OCI-LY3 (cell line): ENCODE measurements at regions not wholly inside any gene's neighbourhood (a gene's known extent, or its start where the extent isn't known, plus 50 kb on each side); places are given as distances from the start of the nearest gene placed in this dataset.
"Not testable (repeated sequence)": the region's sequence is repeated elsewhere in the genome, so short reads cannot be mapped to it uniquely, and the experiment has no call there.

Source experiments
- H2AFZ ChIP-seq: fragments of 200-600, 300-600 bp; shearing (Covaris generic); 2 replicates; pipeline ENCODE4 v1.6.0; 2014; ENCODE audit warnings: antibody characterized with exemption, low read depth, low read length
- H3K27ac ChIP-seq: fragments of 200-600, 300-600 bp; sonication (generic); 2 replicates; pipeline ENCODE4 v1.5.1; 2014; ENCODE audit warnings: mild to moderate bottlenecking, low read length, moderate library complexity, mixed read lengths
- H3K27me3 ChIP-seq: fragments of 200-600, 300-600 bp; sonication (generic); 2 replicates; pipeline ENCODE4 v1.6.1; 2014; ENCODE audit warnings: low read depth, low read length, mixed read lengths
- H3K36me3 ChIP-seq: fragments of 200-600, 300-600 bp; sonication (generic); replicated peaks from 2 replicates; pipeline ENCODE3; 2014; ENCODE audit warnings: low read depth, low read length, mixed read lengths
- H3K4me1 ChIP-seq: fragments of 300-600, 200-600 bp; sonication (generic); 2 replicates; pipeline ENCODE4 v1.6.1; 2014; ENCODE audit warnings: low read length, mixed read lengths
- H3K4me2 ChIP-seq: fragments of 200-600, 300-600 bp; sonication (generic); 2 replicates; pipeline ENCODE4 v1.6.1; 2014; ENCODE audit warnings: low read length, mixed read lengths
- H3K4me3 ChIP-seq: fragments of 300-600, 200-600 bp; sonication (generic); 2 replicates; pipeline ENCODE4 v1.5.1; 2014; ENCODE audit warnings: antibody characterized with exemption, mild to moderate bottlenecking, low read length, moderate library complexity
- H3K79me2 ChIP-seq: fragments of 300-600, 200-600 bp; shearing (Covaris generic); 2 replicates; pipeline ENCODE4 v1.6.1; 2014; ENCODE audit warnings: mild to moderate bottlenecking, low read length, mixed read lengths
- H3K9ac ChIP-seq: fragments of 300-600, 200-600 bp; shearing (Covaris generic); 2 replicates; pipeline ENCODE4 v1.6.0; 2014; ENCODE audit warnings: mild to moderate bottlenecking, low read length, moderate library complexity
- H3K9me3 ChIP-seq: fragments of 200-600, 300-600 bp; shearing (Covaris generic); 2 replicates; pipeline ENCODE4 v1.6.1; 2014; ENCODE audit warnings: low read length, mixed read lengths; ENCODE audit not compliant: insufficient read depth
- H4K20me1 ChIP-seq: fragments of 200-600, 300-600 bp; sonication (generic); 2 replicates; pipeline ENCODE4 v1.6.1; 2016; ENCODE audit warnings: low read length, mixed read lengths; ENCODE audit not compliant: insufficient read depth
- EZH2phosphoT487 ChIP-seq: fragments of 200-600 bp; shearing (Covaris generic); IDR thresholded peaks from 2 replicates; pipeline ENCODE4 v1.6.1; 2018; ENCODE audit warnings: antibody characterized with exemption, mixed run types, low read depth
- TF ChIP-seq, protein P1 (sequence below): fragments of 200-600, 300-600 bp; sonication (generic); IDR thresholded peaks from 2 replicates; pipeline ENCODE4 v1.5.1; 2014; ENCODE audit warnings: antibody characterized with exemption, low read length, low read depth

DNA sequence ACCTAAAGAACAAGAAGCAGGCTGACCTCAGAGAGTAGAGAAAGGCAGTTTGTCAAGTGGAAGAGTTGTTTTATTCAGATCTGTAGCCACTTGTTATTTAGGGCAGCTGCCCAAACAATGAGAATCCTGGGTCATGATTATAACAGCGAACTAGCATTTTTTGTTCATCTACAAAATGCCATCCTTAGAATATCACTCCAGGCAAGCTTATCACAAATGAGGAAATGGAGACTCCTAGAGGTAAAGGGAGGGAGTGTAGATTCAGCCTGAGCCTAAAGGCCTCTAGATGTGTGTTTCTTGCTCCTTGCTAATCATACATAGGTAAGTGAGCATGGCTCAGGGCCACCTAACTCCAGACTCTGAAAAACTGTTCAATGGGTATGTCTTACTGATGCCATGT lies 126.1 kb downstream of the HNMT start:
- Histone ChIP-seq H4K20me1 (no peaks in the 10 kb centered on the region), H3K79me2 (no peaks in the 10 kb centered on the region), H2AFZ (no peak overlapping the region), H3K9me3 (no peaks in the 10 kb centered on the region), H3K4me3 (no peak overlapping the region), H3K4me2 (no peak overlapping the region), H3K36me3 (no peaks in the 10 kb centered on the region), H3K27me3 (no peaks in the 10 kb centered on the region), H3K4me1 (no peaks in the 10 kb centered on the region), H3K9ac (no peak overlapping the region), H3K27ac (no peak overlapping the region)
- no peak for TF ChIP-seq EZH2phosphoT487
- TF ChIP-seq, protein P1, sequence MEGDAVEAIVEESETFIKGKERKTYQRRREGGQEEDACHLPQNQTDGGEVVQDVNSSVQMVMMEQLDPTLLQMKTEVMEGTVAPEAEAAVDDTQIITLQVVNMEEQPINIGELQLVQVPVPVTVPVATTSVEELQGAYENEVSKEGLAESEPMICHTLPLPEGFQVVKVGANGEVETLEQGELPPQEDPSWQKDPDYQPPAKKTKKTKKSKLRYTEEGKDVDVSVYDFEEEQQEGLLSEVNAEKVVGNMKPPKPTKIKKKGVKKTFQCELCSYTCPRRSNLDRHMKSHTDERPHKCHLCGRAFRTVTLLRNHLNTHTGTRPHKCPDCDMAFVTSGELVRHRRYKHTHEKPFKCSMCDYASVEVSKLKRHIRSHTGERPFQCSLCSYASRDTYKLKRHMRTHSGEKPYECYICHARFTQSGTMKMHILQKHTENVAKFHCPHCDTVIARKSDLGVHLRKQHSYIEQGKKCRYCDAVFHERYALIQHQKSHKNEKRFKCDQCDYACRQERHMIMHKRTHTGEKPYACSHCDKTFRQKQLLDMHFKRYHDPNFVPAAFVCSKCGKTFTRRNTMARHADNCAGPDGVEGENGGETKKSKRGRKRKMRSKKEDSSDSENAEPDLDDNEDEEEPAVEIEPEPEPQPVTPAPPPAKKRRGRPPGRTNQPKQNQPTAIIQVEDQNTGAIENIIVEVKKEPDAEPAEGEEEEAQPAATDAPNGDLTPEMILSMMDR: peak; percentile 71

DNA sequence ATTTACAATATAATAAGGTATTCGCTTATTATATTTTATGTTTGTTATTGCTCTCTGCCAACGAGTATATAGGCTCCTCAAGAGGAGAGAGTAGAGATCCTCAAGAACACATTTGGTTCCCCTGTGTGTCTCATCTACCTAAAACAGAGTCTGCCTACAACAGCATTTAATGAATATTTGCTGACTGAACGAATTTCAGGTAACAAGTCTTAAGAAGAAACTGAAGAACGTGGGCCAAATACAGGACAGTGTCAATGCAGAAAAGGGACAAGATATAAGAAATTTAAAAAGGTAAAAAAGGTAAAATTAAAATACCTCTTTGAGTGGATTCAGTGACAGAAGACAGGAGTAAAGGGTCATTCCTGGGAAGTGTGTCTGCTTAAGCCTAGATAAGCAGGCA lies 129.2 kb downstream of the HNMT start:
- TF ChIP-seq, protein P1: no peak
- no peak for TF ChIP-seq EZH2phosphoT487
- H3K4me3 ChIP-seq: no peak overlapping the region
- no peaks in the 10 kb centered on the region for H3K79me2 ChIP-seq
- no peak overlapping the region for H2AFZ ChIP-seq
- H3K9me3 ChIP-seq: no peaks in the 10 kb centered on the region
- no peak overlapping the region for H3K4me2 ChIP-seq
- H3K4me1 ChIP-seq: no peaks in the 10 kb centered on the region
- H3K27me3 ChIP-seq: no peaks in the 10 kb centered on the region
- no peak overlapping the region for H3K9ac ChIP-seq
- no peaks in the 10 kb centered on the region for H4K20me1 ChIP-seq
- no peak overlapping the region for H3K27ac ChIP-seq
- H3K36me3 ChIP-seq: no peaks in the 10 kb centered on the region

DNA sequence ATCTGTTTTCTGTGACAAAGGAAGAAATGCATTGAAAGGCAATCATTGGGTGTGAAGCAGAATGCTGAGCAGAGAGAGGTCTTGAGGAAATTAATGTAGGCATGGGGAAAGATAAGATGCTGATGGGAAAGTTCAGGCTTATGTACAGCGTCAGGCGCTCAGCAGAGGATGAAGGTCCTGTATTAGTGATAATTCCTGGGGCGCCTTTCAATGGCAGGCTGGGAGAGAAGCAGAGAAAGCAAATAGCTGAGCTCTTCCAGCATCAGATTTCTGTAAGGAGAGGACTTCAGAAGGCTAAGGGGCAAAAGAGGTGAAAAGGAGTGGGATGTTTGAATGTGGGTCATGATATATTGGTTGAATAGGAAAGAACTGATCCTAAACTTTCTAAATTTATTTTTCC lies 129.8 kb downstream of the HNMT start:
- H3K4me3 ChIP-seq: no peak overlapping the region
- TF ChIP-seq EZH2phosphoT487: no peak
- TF ChIP-seq, protein P1: no peak

DNA sequence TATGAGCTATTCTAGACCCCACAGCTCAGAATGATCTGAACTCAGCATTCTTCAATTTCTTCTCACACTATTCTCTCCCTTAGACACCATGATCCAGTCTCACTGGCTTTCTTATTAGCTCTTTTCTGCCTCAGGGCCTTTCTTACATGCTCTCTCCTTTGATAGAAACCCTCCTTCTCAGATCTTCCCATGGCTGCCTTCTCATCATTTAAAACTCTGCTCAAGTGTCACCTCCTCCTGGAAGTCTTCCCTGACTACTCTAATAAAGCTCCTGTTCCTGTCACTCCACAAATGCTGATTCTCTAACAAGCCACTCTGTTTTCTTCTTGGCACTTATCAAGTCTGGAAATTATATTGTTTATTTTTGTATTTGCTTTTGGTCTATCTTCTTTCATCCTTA lies 131.1 kb downstream of the HNMT start:
- Histone ChIP-seq H3K27ac (no peak overlapping the region), H2AFZ (no peak overlapping the region), H3K79me2 (no peaks in the 10 kb centered on the region), H3K9ac (no peak overlapping the region), H3K9me3 (no peaks in the 10 kb centered on the region), H3K4me3 (no peak overlapping the region), H4K20me1 (no peaks in the 10 kb centered on the region), H3K36me3 (no peaks in the 10 kb centered on the region), H3K4me2 (no peak overlapping the region), H3K27me3 (no peaks in the 10 kb centered on the region), H3K4me1 (no peaks in the 10 kb centered on the region)
- no peak for TF ChIP-seq EZH2phosphoT487
- TF ChIP-seq, protein P1: no peak

More for the DNA sequence above, 129.8 kb downstream of the HNMT start:
- Histone ChIP-seq H3K4me2 (no peak overlapping the region), H3K79me2 (no peaks in the 10 kb centered on the region), H3K4me1 (no peaks in the 10 kb centered on the region), H2AFZ (no peak overlapping the region), H3K36me3 (no peaks in the 10 kb centered on the region), H3K27ac (no peak overlapping the region), H4K20me1 (no peaks in the 10 kb centered on the region), H3K9ac (no peak overlapping the region), H3K27me3 (no peaks in the 10 kb centered on the region), H3K9me3 (no peaks in the 10 kb centered on the region)

DNA sequence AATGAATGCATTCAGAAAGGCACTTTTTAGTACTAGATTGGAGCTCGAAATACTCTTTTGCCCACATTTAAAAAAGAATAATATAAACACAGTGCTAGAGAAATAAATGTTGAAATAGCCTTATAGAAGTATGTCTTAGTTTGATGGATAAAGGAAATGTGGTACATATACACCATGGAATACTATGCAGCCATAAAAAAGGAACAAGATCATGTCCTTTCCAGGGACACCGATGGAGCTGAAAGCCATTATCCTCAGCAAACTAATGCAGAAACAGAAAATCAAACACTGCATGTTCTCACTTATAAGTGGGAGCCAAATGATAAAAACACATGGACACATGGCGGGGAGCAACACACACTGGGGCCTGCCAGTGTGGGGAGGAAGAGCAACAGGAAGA lies 135.0 kb downstream of the HNMT start:
- H3K4me2 ChIP-seq, H3K4me3 ChIP-seq, H3K27me3 ChIP-seq, H3K9ac ChIP-seq, H2AFZ ChIP-seq, H3K4me1 ChIP-seq, H3K79me2 ChIP-seq, H3K9me3 ChIP-seq, H3K36me3 ChIP-seq, H4K20me1 ChIP-seq, H3K27ac ChIP-seq: not testable (repeated sequence)
